HG03135 (cell line): ENCODE measurements at regions not wholly inside any gene's neighbourhood (a gene's known extent, or its start where the extent isn't known, plus 50 kb on each side); places are given as distances from the start of the nearest gene placed in this dataset.

Source experiments
- ATAC-seq: cut with Tn5 transposase; IDR thresholded peaks from one replicate; pipeline ENCODE4 v1.9.1; 2021; ENCODE audit warnings: mild to moderate bottlenecking, moderate library complexity; ENCODE audit not compliant: unreplicated experiment

DNA sequence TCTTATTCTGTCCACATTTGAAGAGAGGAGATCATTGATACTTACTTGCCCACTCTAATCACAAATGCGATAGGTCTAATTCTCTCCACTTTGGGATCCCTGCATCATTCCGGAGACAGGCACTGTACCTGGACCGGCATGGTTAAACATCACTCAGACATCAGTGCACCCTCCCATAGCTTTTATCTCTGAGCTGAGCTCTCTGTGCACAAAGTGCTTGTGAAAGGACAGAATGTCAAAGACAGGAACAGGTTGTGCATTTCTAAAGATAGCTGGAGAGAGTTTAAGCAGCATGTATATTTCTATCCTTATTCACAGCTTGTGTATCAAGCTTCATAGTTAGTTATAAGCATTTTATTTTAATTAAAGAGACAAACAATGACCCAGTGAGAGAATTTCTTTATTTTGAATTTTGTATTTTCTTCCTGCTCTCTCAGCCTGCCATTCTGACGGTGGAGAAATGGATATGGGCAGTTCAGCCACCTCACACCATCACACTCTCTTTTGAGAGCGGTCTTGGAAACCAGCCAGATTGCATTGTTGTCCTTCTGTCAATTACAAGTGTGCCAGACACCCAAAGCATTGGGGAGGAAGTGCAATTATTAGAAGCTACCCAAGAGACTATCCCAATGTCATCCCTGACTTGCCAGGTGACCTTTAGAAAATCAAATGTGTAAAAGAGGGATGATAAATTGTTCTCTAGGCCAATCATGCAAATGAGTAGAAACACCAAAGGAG lies 65.2 kb upstream of the CHL1 start:
- ATAC-seq = no peak

DNA sequence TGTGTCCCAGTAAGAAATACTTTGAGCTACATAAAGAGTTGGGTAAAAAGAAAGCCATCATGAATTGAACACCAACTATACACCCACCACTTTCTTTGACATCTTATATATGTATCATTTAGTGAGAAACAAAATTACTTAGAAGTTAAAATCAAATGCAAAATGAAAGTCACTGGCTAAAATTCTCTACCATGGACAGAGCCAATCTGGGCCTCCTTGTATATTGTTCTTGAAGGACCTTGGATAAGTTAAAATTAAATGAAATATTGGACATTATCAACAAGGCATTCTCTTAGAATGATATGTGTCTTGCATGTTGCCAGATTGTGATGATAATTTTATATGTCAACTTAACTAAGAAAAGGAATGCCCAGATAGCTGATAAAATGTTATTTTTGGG lies 64.2 kb upstream of the CHL1 start:
- no peak for ATAC-seq

DNA sequence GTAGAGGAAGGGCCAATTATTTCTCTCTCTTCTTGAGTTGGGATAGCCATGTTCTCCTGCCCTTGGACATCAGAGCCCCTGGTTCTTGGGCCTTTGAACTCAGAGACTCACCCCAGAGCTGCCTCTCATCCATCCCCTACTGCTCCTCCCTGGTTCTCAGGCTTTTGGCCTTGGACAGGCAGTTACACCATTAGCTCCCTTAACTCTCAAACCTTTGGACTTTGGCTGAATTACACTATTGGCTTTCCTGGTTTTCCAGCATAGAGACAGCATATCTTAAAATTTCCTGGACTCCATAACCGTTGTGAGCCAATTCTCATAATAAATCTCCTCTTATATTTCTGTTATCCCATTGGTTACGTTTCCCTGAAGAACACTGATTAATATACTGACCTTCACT lies 63.7 kb upstream of the CHL1 start:
- no peak for ATAC-seq

DNA sequence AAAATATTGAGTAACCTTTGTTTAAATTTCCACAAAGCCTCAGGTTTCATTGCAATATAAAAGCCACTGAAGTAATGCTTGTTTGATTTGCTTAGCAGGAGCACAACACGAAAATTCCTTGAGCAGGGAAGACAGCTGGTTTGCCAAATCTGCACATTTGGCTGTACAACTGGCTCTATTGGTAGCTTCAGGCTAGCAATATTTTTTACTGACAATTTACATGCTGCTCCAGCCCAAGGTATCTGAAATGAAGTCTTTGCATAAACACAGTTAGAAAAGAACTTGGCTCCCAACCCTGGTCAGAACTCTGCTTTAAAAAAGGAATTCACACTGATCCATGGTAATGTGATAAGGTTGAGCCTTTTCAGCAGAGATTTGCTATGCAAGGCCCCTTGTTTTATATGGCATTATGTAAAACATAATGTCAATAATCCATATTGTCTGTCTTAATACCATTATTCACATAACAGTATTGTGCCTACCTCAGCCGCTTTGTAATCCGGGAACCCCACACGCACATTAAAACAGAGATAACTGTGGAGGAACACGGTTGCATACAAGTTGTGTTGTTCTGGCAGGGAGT lies 55.7 kb upstream of the CHL1 start:
- no peak for ATAC-seq
